GM19238 (cell line): ENCODE measurements at regions not wholly inside any gene's neighbourhood (a gene's known extent, or its start where the extent isn't known, plus 50 kb on each side); places are given as distances from the start of the nearest gene placed in this dataset.

Source experiments
- DNase-seq: peaks from one replicate; pipeline ENCODE4 v3.0.0; 2011; ENCODE audit warnings: low spot score; ENCODE audit not compliant: insufficient read length

DNA sequence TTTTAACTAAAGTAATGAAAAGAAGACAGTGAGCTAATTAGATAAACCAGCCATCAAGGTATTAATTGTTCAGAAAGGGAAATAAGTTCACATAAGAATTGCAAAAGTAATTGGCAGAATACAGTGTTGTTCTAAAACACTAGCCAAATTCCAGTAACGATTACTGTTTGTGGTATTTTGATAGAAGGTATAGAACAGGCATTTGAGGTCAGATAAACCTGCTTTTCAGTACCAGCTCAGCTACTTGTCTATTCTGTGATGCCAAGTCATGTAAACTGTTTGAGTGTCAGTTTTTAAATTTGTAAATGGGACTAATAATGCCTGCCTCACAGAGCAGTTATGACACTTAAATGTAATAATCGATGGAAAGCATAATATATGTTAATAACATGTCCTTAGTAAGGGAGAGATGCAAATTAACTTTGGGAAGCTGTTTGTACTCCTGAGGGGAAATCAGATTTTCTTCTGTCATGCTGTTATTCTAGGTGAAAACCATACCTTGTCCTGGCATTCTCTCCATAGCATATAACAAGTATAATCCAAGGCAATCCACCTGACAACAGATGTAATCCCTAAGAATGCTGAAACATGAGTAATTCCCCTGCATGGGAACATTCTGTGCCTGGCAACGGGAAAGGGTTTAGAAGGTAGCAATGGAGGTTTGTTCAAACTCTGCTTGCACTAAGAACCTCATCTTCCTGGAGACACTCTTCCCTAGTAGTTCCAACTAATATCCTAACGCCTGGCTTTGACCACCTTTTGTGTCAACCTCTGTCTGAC, 509.5 kb upstream of the PAPPA start:
- no peak for DNase-seq

DNA sequence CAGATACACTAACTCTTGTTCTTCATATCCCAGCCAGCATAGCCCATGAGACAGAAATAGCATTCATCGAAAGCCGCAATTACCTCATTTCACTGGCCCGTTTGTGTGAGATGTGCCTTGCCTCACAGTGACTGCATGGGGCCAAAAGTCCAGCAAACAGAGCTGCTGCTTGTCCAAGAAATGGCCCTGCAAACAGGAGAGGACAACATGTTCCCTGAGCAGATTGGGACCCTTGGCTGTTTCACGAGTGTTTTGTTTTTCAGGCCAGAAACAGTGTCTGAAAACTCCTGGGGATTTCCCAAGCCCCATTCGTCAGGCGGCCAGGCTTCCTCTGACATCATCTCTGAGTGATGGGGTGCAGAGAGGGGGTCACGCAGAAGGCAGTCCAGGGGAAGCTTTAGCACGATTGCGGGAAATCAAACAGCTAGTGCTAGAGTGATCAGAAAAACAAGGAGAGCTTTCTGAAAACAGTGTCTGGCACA, 503.6 kb upstream of the PAPPA start:
- DNase-seq, result no peak

- DNase-seq, result no peak
These were observed 502.8 kb upstream of the PAPPA start for GRCh38 chr9:115650768-115651167.

DNA sequence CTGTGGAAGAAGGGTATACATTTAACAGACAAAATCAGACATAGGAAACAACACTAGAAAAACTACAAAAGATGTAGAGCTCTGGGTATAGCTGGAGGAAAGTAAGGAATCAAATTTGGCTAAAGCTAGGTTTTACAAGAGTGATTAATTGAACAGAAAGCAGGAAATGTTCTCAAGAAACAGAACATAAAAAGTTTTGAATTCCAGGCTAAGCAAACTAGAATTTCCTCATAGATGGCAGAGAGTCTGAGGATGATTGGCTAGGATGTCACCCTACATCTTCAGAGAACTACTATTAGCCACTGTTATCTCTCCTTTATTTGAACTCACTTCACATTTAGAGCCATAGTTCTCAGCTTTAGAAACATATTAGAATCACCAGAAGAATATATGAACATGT, 502.1 kb upstream of the PAPPA start:
- DNase-seq, result no peak

DNA sequence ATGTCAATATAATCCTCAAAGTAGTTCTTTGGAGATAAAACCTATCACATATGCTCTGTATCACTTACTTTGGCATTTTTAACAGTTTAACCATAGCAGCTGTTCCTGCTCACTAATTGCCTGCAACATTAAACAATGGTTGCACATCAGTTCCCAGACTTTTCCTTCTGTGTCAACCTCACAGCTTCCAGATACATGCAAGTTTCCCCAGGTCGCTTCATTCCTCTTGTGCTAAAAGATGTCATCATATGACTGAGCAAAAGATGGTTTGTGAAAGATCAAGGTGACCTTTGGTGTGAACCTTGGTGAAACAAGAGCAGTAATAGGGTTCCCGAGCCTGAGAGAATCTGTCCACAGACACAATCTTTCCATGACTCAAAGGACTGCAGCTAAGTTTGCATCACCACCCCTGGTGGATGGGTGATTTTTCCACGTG, 500.4 kb upstream of the PAPPA start:
- DNase-seq, result no peak

- DNase-seq, result no peak
These were observed 495.9 kb upstream of the PAPPA start for GRCh38 chr9:115657695-115658094.

DNA sequence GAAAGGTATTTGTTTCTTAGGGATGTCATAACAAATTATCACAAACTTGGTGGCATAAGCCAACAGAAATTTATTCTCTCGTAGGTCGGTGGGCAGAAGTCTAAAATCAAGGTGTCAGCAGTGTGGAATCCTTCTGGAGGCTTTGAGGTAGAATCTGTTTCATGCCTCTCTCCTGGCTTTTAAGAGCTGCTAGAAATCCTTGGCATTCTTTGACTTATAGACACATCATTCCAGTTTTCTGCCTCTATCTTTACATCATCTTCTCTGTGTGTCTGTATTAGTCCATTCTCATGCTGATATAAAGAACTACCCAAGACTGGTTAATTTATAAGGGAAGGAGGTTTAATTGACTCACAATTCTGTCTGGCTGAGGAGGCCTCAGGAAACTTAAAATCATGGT, 488.1 kb upstream of the PAPPA start:
- DNase-seq, result no peak

DNA sequence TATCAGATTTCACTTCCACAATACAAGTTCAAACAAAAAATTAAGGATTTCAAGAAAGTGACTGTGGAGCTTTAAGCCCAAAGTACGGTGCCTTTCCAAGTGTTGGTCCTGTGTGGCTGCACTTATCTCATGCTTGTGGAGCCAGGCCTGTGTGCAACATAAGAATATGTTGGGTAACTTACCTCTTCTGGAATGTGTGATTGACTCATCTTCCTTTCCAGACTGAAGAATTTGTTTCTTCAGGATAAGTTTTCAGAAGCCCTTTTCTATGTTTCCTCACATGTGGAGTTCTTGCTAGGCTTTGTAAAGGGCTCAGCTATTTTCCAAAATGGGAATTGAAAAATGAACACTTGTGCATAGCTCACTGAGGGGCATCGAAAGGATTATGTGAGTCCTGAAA, 485.1 kb upstream of the PAPPA start:
- DNase-seq, result no peak

GRCh38 chr9:115671236-115671962, 482.2 kb upstream of the PAPPA start:
- DNase-seq, result no peak

GRCh38 chr9:115671963-115672305, 481.7 kb upstream of the PAPPA start:
- DNase-seq, result no peak

GRCh38 chr9:115672477-115673316, 480.9 kb upstream of the PAPPA start:
- DNase-seq, result no peak

GRCh38 chr9:115673599-115673998, 480.0 kb upstream of the PAPPA start:
- DNase-seq, result no peak

GRCh38 chr9:115674091-115674490, 479.5 kb upstream of the PAPPA start:
- DNase-seq, result no peak

DNA sequence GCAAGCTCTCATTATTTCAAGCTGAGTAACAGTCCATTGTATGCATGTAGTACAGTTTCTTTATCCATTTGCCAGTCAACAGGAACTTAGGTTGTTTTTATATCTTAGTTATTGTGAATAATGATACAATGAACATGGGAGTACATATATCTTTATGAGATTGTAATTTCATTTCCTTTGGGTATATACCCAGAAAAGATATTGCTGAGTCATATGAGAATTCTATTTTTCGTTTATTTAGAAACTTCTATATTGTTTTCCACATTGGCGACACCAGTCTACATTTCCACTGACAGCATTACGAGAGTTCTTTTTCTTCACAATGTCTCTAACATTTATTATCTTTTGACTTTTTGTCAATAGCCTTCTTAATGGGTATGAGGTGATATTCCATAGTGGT, 477.8 kb upstream of the PAPPA start:
- no peak for DNase-seq

- DNase-seq, result no peak
These were observed 473.4 kb upstream of the PAPPA start for GRCh38 chr9:115680231-115680630.

DNA sequence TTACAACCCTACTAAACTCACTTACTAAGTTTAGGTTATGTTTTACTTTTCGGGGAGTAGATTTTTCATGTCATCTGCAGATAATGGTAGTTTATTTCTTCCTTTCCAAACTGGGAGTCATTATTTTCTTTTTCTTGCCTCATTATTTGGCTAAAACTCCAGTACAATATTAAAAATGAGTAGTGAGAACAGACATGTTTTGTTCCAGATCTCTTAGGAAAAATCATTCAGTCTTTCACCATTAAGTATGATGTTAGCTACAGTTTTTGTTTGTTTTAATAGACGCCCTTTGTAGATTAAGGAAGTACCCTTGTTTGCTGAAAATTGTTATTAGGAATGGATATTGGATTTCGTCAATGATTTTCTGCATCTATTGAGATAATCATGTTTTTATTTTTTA, 472.0 kb upstream of the PAPPA start:
- DNase-seq, result no peak

DNA sequence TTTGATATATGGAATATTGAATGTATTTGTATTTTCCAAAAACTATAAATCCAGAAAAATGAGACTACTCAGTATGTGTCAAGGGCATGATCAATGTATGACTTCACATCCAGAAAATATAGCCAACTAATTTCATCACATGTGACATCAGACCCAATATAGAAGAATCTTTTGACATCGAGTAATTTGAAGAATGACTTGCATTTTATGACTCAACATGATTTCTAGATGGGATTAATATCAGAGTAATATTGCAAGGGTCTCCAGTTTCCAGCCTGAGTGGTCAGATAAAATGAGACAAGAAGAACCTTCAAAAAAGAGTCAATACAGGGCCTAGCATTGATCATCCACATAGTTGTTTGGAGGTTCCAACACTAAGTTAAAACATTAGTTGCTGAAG, 467.5 kb upstream of the PAPPA start:
- DNase-seq, result no peak

DNA sequence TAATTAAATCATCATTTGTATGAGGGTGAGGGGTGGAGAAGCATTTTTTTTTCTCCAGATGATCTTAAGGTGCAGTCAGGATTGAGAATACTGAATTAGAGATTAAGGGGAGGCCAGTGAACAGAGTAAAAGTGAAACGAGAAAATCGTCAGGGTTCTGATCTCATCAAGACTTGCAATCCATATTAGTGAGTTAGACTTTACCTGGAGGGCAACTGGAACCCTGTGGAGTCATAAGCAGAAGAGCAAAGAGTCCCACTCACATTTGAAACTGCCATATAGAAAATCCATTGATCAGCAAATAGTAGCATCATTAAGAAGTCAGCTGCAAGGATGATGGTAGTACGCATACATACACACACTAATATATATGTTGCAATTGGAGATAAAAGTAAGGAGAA, 466.2 kb upstream of the PAPPA start:
- no peak for DNase-seq

GRCh38 chr9:115689331-115689730, 464.3 kb upstream of the PAPPA start:
- no peak for DNase-seq

DNA sequence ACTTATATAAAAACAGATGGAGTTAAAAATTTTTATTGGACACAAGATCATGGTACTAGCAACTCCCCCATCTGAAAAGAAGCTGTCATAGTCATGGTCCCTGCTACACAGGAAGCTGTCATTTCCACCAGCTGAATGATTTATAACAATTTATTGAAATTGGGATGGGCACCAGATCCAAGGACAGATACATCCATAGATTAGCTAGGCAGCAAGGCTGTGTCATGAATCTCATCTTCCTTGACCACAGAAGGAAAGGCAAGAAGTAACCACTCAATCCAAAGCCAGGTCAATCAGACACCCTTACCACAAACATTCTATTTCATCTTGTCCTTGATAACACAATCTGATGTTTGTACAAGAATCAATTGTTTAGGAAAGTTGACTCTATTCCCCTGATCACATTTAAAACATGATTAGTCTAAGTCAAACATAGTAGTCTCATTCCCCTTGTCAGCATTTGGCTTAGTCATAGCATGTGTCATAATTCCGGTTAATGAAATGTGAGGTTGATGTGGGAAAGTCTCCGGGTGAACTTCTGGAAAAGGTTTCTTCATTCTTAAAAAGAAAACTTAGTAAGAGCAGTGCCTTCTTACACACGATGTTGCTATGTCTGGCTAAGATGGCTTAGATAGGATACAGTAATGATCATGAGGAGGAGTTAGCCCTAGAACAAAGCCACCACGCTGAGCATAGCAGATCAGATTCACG, 462.6 kb upstream of the PAPPA start:
- DNase-seq, result no peak

DNA sequence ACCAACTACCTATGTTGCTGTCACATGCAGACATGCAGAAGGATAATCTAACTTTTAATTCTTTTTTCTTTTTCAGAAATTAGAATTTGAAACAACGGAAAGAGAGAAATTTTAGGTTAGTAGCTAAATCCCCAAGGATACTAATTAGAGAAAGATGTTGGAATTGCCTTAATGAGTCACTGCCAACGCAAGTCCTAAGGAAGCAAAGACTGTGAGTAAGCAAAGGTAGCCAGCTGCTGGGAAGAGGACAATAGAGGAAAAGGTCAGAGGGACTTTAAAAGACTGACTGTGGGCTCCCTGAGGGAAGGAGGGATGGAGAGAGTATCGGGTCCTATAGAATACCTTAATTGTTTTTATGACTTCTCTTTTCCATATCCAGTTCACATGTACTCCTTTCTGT, 461.9 kb upstream of the PAPPA start:
- no peak for DNase-seq
